ENCODE measurements at regions not wholly inside any gene's neighbourhood (a gene's known extent, or its start where the extent isn't known, plus 50 kb on each side); places are given as distances from the start of the nearest gene placed in this dataset.

DNA sequence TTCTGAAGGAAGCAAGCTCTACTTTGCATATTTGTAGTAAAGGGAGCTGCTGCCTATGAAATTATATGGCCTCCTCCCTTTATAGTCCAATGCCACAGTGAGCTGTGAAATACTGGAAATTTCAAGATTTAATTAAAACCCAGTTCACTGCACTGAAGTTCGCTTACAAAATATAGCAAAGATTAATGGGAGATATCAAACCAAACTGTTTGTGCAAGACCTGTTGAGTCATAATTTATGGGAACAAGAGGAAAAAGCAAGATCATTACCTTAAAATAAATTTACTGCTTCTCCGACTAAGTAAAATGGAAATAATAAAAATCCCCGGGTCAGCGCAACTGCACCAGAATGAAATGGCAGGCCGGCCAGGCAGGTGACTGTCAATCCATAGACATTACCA is 215.5 kb upstream of the RAB6C start:
- DNase-seq (ENCODE audit: low read depth): no peak
- TF ChIP-seq, protein P1, sequence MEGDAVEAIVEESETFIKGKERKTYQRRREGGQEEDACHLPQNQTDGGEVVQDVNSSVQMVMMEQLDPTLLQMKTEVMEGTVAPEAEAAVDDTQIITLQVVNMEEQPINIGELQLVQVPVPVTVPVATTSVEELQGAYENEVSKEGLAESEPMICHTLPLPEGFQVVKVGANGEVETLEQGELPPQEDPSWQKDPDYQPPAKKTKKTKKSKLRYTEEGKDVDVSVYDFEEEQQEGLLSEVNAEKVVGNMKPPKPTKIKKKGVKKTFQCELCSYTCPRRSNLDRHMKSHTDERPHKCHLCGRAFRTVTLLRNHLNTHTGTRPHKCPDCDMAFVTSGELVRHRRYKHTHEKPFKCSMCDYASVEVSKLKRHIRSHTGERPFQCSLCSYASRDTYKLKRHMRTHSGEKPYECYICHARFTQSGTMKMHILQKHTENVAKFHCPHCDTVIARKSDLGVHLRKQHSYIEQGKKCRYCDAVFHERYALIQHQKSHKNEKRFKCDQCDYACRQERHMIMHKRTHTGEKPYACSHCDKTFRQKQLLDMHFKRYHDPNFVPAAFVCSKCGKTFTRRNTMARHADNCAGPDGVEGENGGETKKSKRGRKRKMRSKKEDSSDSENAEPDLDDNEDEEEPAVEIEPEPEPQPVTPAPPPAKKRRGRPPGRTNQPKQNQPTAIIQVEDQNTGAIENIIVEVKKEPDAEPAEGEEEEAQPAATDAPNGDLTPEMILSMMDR (conservative IDR thresholded peaks at IDR 0.05; ENCODE audit: low read depth, low read length): no peak
- no peak overlapping the region for H3K4me3 ChIP-seq (ENCODE audit: low read length)

DNA sequence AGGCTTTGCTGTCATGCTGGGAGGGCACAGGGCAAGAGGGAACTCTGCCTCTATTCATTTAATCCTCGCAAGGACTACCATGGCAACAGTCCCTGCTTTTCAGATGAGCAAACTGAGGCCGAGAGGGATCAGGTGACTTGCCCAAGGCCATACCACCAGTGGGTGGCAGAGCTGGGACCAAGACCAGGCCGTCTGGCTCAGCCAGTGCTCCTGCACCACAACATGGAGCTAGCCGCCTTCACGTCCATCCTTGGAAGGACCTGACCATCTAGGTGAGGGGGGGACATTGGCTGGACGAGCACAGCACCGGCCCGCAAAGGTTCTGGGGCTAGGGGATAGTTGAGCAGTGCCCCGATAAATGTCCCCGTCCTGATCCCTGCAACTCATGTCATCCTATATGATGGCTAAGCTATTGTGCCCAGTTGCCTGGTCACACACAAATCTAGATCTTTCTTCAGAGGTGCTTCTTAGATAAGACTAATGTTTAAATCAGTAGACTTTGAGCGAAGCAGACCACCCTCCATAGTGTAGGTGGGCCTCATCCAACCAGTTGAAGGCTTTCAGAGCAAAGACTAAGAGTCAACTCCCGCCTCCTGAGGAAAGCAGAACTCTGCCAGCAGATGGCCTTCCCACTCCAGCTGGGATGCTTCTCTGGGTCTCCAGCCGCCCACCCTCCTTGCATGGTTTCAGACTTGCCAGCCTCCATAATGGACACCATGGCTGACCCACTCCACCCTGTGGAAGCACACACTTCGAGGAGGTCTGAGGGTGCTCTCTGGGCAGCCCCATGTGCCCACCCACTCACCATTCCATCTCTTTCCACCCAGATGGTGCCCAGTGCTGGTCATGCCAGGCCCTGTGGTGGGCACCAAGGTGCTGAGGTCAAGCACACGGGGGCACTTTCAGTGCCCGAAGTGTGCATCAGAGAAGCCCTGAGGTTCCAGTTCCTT is 214.8 kb upstream of the RAB6C start:
- H3K4me3 ChIP-seq (ENCODE audit: low read length): no peak overlapping the region
- DNase-seq (ENCODE audit: low read depth): no peak
- TF ChIP-seq, protein P1 (conservative IDR thresholded peaks at IDR 0.05; ENCODE audit: low read depth, low read length): no peak

DNA sequence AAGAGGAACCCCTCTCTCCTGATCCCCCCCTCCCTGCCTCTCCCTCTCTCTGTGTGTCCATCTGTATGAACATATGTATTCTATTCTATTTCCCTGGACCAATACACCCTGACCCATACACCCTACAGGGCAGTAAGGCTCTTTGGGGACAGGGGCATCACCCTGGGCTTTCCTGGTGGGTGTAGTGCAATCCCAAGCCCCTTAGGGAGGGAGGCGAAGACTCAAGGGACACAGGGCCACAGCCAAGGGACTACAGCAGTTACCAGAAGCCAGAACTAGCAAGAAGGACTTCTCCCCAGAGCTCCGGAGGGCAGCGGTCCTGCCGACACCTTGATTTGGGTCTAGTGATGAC is 214.2 kb upstream of the RAB6C start:
- TF ChIP-seq, protein P1 (conservative IDR thresholded peaks at IDR 0.05; ENCODE audit: low read depth, low read length): no peak
- H3K4me3 ChIP-seq (ENCODE audit: low read length): no peak overlapping the region
- DNase-seq (ENCODE audit: low read depth): no peak

DNA sequence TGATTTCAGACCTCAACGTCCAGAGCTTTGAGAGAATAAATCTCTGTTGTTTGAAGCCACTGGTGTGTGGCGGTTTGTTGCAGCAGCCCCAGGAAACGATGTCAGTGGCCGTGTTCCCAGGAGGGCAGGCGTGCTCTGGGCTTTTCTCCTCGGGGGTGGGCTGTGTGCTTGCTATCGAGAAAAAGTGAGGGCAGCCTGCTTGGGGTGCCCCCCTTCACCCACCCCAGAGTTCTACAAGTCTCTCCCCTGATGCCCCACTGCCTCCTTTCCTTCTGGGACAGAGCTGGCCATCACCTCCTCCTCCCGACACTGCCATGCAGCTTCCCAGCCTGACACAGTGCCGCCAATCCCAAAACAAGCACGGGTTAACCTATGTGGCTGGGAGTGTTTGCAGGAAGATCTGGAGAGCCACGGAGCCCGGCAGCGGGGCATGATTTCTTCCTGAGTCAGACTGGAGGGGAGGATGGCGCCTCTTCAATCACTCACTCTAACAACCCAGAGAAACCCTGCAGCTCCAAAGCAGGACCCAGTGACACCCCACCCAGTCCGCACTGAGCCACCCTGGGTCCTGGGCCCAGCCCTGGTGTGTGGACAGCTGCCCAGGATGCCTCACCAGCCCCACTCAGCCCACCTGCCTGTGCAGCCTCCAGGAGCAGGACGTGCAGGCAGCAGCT is 213.7 kb upstream of the RAB6C start:
- no peak overlapping the region for H3K4me3 ChIP-seq (ENCODE audit: low read length)
- TF ChIP-seq, protein P1 (conservative IDR thresholded peaks at IDR 0.05; ENCODE audit: low read depth, low read length): no peak
- DNase-seq (ENCODE audit: low read depth): no peak

DNA sequence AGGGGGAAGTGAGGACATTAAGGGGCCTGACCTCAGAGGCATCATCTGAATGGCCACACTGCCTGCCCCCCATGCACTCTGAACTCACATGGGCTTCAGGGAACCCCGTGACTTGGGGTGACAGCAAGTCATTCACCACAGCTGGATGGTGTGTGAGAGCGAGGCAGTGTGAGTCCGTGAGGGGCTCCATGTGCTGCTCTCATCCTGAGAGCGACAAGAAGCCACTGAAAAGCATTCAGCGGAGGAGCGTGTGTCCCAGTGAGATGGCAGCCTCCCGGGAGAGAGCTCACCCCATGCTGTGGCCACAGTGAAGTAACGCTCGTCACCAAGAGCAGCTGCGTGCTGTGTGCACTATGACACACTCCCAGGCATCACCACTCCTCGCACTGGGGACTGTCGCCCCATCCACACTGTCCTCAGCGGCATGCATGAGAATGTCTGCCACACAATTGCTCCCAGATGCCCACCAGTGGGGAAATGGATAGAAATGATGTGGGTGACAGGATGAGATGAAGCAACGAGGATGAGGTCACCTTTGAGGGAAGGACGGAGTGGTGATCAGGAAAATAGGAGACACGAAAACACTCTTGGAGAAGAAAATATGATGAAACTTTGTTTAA is 213.0 kb upstream of the RAB6C start:
- TF ChIP-seq, protein P1 (conservative IDR thresholded peaks at IDR 0.05; ENCODE audit: low read depth, low read length): no peak
- H3K4me3 ChIP-seq (ENCODE audit: low read length): no peak overlapping the region
- DNase-seq (ENCODE audit: low read depth): no peak

DNA sequence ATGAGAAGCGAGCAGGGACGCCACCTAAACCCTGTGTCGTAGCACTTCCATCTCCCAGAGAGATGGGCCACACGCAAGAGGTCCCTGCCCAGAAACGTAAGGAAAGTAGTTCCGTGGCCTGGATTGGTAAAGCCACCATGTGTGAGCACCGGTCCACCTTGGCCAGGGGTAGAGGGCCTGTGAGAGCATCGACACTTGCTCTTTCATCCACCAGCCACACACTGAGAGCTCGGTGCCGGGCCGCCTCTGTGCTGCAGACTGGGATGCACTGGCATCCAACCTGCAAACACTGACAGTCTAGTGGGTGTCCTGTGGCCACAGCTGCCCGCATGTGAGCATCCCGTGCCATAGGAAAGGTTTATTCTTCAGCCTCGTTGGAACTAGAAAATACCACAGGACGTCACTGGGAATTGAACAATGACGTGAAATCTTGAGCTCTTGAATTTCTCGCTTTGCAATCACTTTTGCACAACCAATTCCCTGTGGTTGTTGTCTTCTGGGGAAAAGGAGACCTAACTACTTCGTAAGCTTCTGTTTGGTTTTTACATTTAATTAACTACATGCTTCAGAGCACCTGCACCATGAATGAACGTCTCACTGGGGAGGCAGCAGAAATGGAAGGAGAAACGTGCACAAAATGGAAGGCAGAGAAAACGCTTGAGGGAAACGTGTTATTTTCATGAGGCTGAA is 212.0 kb upstream of the RAB6C start:
- no peak overlapping the region for H3K4me3 ChIP-seq (ENCODE audit: low read length)
- DNase-seq (ENCODE audit: low read depth): no peak
- TF ChIP-seq, protein P1 (conservative IDR thresholded peaks at IDR 0.05; ENCODE audit: low read depth, low read length): no peak

Data from retinal pigment epithelial cell (primary cell).